ENCODE measurements at regions not wholly inside any gene's neighbourhood (a gene's known extent, or its start where the extent isn't known, plus 50 kb on each side); places are given as distances from the start of the nearest gene placed in this dataset.

DNA sequence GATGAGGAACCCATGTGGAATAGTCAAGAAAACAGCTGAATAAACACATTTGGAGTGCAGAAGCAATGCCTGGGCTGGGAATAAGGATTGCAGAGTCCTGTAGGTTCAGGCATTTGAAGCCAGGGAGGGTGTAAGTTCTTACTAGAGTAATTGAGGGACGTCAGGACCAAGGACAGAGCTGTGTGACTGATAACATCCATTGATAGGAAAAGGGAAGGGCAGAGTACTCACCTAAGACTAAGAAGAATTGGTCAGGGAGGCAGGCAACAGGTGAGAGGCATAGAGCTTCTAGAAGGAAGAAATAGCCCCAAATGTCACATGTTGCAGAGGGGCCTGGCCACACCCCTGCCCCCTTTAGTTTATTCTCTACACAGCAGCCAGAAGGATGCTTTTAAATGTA is 79.8 kb upstream of the TMEM132E start:
- Histone ChIP-seq H3K4me1 (ENCODE audit: control insufficient read depth, insufficient read depth, low read length) (no peaks in the 10 kb centered on the region), H3K9me3 (ENCODE audit: control insufficient read depth, insufficient read depth, low read depth, low read length) (no peaks in the 10 kb centered on the region), H3K4me3 (ENCODE audit: low read depth, low read length) (no peak overlapping the region), H3K27ac (ENCODE audit: extremely low read depth, low read depth, low read length) (no peak overlapping the region), H3K36me3 (ENCODE audit: control insufficient read depth in 2 of 2, insufficient read depth in 1 of 2, low read length in 2 of 2) (no peaks in the 10 kb centered on the region)
- TF ChIP-seq SCRT2 (tag by site-specific recombination; IDR thresholded peaks at IDR 0.05) (peak; percentile 57), TRIM28 (IDR thresholded peaks at IDR 0.05; ENCODE audit: borderline replicate concordance, low read length) (no peak), ZBTB17 (tag by site-specific recombination; IDR thresholded peaks at IDR 0.05) (peak; percentile 53), REST (tag by site-specific recombination; IDR thresholded peaks at IDR 0.05) (peak; percentile 93)
- TF ChIP-seq, protein P1, sequence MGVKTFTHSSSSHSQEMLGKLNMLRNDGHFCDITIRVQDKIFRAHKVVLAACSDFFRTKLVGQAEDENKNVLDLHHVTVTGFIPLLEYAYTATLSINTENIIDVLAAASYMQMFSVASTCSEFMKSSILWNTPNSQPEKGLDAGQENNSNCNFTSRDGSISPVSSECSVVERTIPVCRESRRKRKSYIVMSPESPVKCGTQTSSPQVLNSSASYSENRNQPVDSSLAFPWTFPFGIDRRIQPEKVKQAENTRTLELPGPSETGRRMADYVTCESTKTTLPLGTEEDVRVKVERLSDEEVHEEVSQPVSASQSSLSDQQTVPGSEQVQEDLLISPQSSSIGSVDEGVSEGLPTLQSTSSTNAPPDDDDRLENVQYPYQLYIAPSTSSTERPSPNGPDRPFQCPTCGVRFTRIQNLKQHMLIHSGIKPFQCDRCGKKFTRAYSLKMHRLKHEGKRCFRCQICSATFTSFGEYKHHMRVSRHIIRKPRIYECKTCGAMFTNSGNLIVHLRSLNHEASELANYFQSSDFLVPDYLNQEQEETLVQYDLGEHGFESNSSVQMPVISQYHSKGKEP (tag by site-specific recombination; IDR thresholded peaks at IDR 0.05), result no peak
- TF ChIP-seq, protein P2, sequence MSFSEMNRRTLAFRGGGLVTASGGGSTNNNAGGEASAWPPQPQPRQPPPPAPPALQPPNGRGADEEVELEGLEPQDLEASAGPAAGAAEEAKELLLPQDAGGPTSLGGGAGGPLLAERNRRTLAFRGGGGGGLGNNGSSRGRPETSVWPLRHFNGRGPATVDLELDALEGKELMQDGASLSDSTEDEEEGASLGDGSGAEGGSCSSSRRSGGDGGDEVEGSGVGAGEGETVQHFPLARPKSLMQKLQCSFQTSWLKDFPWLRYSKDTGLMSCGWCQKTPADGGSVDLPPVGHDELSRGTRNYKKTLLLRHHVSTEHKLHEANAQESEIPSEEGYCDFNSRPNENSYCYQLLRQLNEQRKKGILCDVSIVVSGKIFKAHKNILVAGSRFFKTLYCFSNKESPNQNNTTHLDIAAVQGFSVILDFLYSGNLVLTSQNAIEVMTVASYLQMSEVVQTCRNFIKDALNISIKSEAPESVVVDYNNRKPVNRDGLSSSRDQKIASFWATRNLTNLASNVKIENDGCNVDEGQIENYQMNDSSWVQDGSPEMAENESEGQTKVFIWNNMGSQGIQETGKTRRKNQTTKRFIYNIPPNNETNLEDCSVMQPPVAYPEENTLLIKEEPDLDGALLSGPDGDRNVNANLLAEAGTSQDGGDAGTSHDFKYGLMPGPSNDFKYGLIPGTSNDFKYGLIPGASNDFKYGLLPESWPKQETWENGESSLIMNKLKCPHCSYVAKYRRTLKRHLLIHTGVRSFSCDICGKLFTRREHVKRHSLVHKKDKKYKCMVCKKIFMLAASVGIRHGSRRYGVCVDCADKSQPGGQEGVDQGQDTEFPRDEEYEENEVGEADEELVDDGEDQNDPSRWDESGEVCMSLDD (tag by site-specific recombination; IDR thresholded peaks at IDR 0.05), result no peak
- ChIA-PET POLR2A (no interaction called here), CTCF (no interaction called here)

DNA sequence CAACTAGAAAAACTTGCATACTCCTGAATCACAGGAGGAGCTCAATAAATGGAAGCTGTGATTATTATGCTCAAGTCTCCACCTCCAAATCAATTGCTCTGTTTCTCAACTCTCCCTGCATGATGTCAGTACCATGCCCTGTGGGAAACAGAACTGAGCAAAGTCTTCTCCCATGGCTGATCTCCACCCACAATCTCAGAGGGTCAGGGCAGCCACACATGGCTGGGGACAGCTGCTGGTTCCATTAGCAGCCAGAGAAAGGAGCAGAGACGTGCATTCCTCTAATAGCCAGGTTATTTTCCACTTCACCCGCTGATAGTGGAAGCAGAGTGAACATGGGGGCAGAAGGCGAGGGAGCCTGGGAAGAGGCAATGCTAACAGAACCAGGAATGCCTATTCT is 85.5 kb upstream of the TMEM132E start:
- H3K4me1 ChIP-seq (ENCODE audit: control insufficient read depth, insufficient read depth, low read length), result no peaks in the 10 kb centered on the region
- CTCF ChIA-PET, result interaction anchor here (0.6 to 1.5 kb wide), 3 partner anchors 10 to 116 kb away, joined by 3 read pairs; no protein-coding TSS in a partner anchor
- no peaks in the 10 kb centered on the region for H3K36me3 ChIP-seq (ENCODE audit: control insufficient read depth in 2 of 2, insufficient read depth in 1 of 2, low read length in 2 of 2)
- TF ChIP-seq ZBTB17 (tag by site-specific recombination; IDR thresholded peaks at IDR 0.05) (peak; percentile 75), ZNF449 (tag by site-specific recombination; IDR thresholded peaks at IDR 0.05) (no peak)
- POLR2A ChIA-PET, result no interaction called here
- H3K9me3 ChIP-seq (ENCODE audit: control insufficient read depth, insufficient read depth, low read depth, low read length), result no peaks in the 10 kb centered on the region
- H3K4me3 ChIP-seq (ENCODE audit: low read depth, low read length), result no peak overlapping the region
- no peak overlapping the region for H3K27ac ChIP-seq (ENCODE audit: extremely low read depth, low read depth, low read length)

DNA sequence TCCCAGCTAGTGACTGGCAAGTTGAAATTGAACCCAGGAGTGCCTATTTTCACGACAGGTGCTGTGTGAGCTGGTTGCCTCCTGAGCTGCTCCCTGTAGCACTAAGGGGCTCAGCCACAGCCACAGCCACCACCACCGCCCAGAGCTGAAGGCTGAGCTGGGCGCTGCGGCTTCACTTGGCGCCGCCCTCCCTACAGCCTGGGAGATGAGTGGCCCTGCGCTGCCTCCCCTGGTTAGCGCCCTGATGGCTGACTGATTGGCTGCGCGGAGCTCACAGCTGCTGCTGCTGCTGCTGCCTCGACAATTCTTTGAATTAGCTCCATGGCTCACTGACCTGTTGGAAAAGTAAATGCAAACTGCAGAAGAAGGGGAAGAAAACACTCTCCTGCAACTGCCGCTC is 91.8 kb upstream of the TMEM132E start:
- Histone ChIP-seq H3K4me3 (ENCODE audit: low read depth, low read length) (no peak overlapping the region), H3K4me1 (ENCODE audit: control insufficient read depth, insufficient read depth, low read length) (no peaks in the 10 kb centered on the region), H3K27ac (ENCODE audit: extremely low read depth, low read depth, low read length) (no peak overlapping the region), H3K36me3 (ENCODE audit: control insufficient read depth in 2 of 2, insufficient read depth in 1 of 2, low read length in 2 of 2) (no peaks in the 10 kb centered on the region), H3K9me3 (ENCODE audit: control insufficient read depth, insufficient read depth, low read depth, low read length) (no peaks in the 10 kb centered on the region)
- ChIA-PET CTCF (no interaction called here), POLR2A (no interaction called here)
- no peak for TF ChIP-seq MZF1 (tag by site-specific recombination; IDR thresholded peaks at IDR 0.05; ENCODE audit: borderline replicate concordance)
- TF ChIP-seq GFI1B (tag by site-specific recombination; IDR thresholded peaks at IDR 0.05), result no peak
- TF ChIP-seq ZNF558 (tag by site-specific recombination; IDR thresholded peaks at IDR 0.05), result no peak

Measured in HEK293 (cell line).